ENCODE measurements at regions not wholly inside any gene's neighbourhood (a gene's known extent, or its start where the extent isn't known, plus 50 kb on each side); places are given as distances from the start of the nearest gene placed in this dataset.

GRCh38 chr1:82861749-82862148 is 1061.0 kb downstream of the ADGRL2 start:
- Histone ChIP-seq H3K9me3 (ENCODE audit: low read length) (no peaks in the 10 kb centered on the region), H3K27me3 (ENCODE audit: insufficient read depth, low read length) (no peaks in the 10 kb centered on the region), H3K27ac (ENCODE audit: low read depth, low read length, poor library complexity, severe bottlenecking) (no peak overlapping the region), H2AFZ (ENCODE audit: low read length) (no peak overlapping the region), H3F3A (ENCODE audit: insufficient read depth, low read length) (no peaks in the 10 kb centered on the region), H3K4me2 (ENCODE audit: low read length) (no peak overlapping the region), H3K36me3 (ENCODE audit: insufficient read depth, low read length) (no peaks in the 10 kb centered on the region), H3K4me1 (ENCODE audit: insufficient read depth, low read length, severe bottlenecking) (no peaks in the 10 kb centered on the region), H3K4me3 (ENCODE audit: low read depth, low read length, poor library complexity, severe bottlenecking) (no peak overlapping the region), H4K20me1 (ENCODE audit: insufficient read depth, low read length) (no peaks in the 10 kb centered on the region), H3K9me2 (ENCODE audit: low read depth, low read length) (no peaks in the 10 kb centered on the region), H3K79me2 (ENCODE audit: insufficient read depth, low read length) (no peaks in the 10 kb centered on the region), H3K9ac (ENCODE audit: low read length) (no peak overlapping the region)
- TF ChIP-seq EZH2 (IDR thresholded peaks at IDR 0.05; ENCODE audit: borderline replicate concordance, low read length) (no peak), CTCF (IDR thresholded peaks at IDR 0.05; ENCODE audit: low read length) (no peak)

GRCh38 chr1:82858031-82858430 is 1057.3 kb downstream of the ADGRL2 start:
- TF ChIP-seq EZH2 (IDR thresholded peaks at IDR 0.05; ENCODE audit: borderline replicate concordance, low read length) (no peak), CTCF (IDR thresholded peaks at IDR 0.05; ENCODE audit: low read length) (no peak)
- no peaks in the 10 kb centered on the region for H3F3A ChIP-seq (ENCODE audit: insufficient read depth, low read length)
- H3K4me2 ChIP-seq (ENCODE audit: low read length) = no peak overlapping the region
- H3K79me2 ChIP-seq (ENCODE audit: insufficient read depth, low read length) = no peaks in the 10 kb centered on the region
- no peaks in the 10 kb centered on the region for H3K4me1 ChIP-seq (ENCODE audit: insufficient read depth, low read length, severe bottlenecking)
- H3K9ac ChIP-seq (ENCODE audit: low read length) = no peak overlapping the region
- no peaks in the 10 kb centered on the region for H3K9me3 ChIP-seq (ENCODE audit: low read length)
- no peaks in the 10 kb centered on the region for H3K9me2 ChIP-seq (ENCODE audit: low read depth, low read length)
- no peaks in the 10 kb centered on the region for H3K36me3 ChIP-seq (ENCODE audit: insufficient read depth, low read length)
- H3K27me3 ChIP-seq (ENCODE audit: insufficient read depth, low read length) = no peaks in the 10 kb centered on the region
- H4K20me1 ChIP-seq (ENCODE audit: insufficient read depth, low read length) = no peaks in the 10 kb centered on the region
- H3K4me3 ChIP-seq (ENCODE audit: low read depth, low read length, poor library complexity, severe bottlenecking) = no peak overlapping the region
- H2AFZ ChIP-seq (ENCODE audit: low read length) = no peak overlapping the region
- H3K27ac ChIP-seq (ENCODE audit: low read depth, low read length, poor library complexity, severe bottlenecking) = no peak overlapping the region

- H3K4me1 ChIP-seq (ENCODE audit: insufficient read depth, low read length, severe bottlenecking) = no peaks in the 10 kb centered on the region
- TF ChIP-seq CTCF (IDR thresholded peaks at IDR 0.05; ENCODE audit: low read length) (no peak), EZH2 (IDR thresholded peaks at IDR 0.05; ENCODE audit: borderline replicate concordance, low read length) (no peak)
- H3K4me3 ChIP-seq (ENCODE audit: low read depth, low read length, poor library complexity, severe bottlenecking) = no peak overlapping the region
- no peaks in the 10 kb centered on the region for H3F3A ChIP-seq (ENCODE audit: insufficient read depth, low read length)
- no peak overlapping the region for H3K9ac ChIP-seq (ENCODE audit: low read length)
- H3K9me2 ChIP-seq (ENCODE audit: low read depth, low read length) = no peaks in the 10 kb centered on the region
- H3K79me2 ChIP-seq (ENCODE audit: insufficient read depth, low read length) = no peaks in the 10 kb centered on the region
- H3K27ac ChIP-seq (ENCODE audit: low read depth, low read length, poor library complexity, severe bottlenecking) = no peak overlapping the region
- no peaks in the 10 kb centered on the region for H3K9me3 ChIP-seq (ENCODE audit: low read length)
- no peak overlapping the region for H2AFZ ChIP-seq (ENCODE audit: low read length)
- H3K36me3 ChIP-seq (ENCODE audit: insufficient read depth, low read length) = no peaks in the 10 kb centered on the region
- no peaks in the 10 kb centered on the region for H4K20me1 ChIP-seq (ENCODE audit: insufficient read depth, low read length)
- H3K27me3 ChIP-seq (ENCODE audit: insufficient read depth, low read length) = no peaks in the 10 kb centered on the region
- H3K4me2 ChIP-seq (ENCODE audit: low read length) = no peak overlapping the region
These were observed 1048.7 kb downstream of the ADGRL2 start for GRCh38 chr1:82849460-82849859.
